GM21447 (cell line): ENCODE measurements at regions not wholly inside any gene's neighbourhood (a gene's known extent, or its start where the extent isn't known, plus 50 kb on each side); places are given as distances from the start of the nearest gene placed in this dataset.
"Not testable (repeated sequence)": the region's sequence is repeated elsewhere in the genome, so short reads cannot be mapped to it uniquely, and the experiment has no call there.

Experiments used
- ATAC-seq: cut with Tn5 transposase; IDR thresholded peaks from one replicate; pipeline ENCODE4 v1.9.1; 2021; ENCODE audit not compliant: unreplicated experiment

DNA sequence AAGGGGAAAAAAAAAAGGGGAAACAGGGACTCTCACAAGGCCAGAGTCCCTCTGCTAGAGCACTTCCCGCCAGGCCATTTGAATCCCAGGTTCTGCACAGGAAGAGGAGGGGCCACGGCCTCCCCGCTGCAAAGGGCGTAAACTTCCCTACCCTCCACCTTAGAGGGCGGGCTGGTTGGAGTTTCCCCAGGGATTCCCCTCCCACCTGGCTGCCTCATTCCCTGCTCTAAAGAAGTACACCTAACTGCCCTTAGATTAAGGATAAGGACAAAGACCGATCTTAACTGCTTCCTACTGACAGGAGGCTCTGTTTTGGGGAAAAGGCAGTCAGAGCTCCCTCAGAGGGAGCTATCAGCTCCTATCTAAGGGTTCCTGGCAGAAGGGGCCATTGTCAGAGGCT is 102.0 kb upstream of the ARMC3 start:
- no peak for ATAC-seq

DNA sequence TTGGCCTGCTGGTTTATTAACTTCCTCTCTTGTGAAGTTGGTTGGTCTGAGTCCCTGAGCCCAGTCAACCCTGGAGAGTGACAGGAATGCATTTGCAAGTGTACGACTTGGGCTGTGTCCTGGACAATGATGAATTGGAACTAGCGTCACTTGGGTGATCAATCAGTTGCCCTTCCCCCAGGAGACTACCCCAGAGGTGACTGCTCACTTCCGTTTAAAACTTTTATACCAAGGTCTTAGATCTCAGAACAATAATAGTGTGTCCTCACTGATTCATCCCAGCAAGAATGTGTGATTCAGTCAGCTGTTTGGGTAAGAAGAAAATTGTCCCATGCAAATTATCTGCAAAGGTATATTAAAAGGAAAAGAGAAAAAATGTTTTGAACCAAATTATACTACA is 102.9 kb upstream of the ARMC3 start:
- ATAC-seq, result no peak

- ATAC-seq, result no peak
These were observed 103.3 kb upstream of the ARMC3 start for GRCh38 chr10:22824520-22824919.

DNA sequence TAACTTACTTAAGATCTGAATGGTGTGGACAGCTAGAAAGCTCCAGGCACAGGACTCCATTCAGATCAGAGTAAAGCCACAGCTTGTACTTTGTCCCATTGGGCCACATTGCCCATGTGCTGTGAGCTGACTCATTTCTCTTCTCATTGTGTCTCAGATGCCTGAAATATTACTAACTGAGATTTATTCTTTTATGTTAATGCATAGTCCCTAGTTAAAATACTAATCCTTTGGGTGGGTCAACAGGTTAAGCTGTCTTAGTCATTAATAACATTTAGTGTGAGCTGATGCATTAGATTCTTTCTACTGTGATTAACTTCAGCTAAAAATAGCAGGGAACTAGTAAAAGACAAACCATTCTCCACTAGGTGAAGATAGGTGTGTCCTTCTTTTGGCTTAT is 104.7 kb upstream of the ARMC3 start:
- peak; percentile 58 for ATAC-seq

DNA sequence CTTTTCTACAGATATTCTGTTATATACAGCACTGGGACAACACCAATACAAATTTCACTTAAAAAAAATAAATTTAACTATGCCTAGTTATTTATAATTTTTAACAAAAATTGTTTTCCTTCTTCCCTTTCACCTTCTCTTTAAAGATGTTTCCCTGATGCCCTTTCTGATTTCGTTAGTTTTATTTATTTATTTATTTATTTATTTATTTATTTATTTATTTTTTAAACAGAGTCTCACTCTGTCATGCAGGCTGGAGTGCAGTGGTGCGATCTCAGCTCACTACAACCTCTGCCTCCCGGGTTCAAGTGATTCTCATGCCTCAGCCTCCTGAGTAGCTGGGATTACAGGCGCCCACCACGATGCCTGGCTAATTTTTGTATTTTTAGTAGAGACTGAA is 105.9 kb upstream of the ARMC3 start:
- not testable (repeated sequence) for ATAC-seq

DNA sequence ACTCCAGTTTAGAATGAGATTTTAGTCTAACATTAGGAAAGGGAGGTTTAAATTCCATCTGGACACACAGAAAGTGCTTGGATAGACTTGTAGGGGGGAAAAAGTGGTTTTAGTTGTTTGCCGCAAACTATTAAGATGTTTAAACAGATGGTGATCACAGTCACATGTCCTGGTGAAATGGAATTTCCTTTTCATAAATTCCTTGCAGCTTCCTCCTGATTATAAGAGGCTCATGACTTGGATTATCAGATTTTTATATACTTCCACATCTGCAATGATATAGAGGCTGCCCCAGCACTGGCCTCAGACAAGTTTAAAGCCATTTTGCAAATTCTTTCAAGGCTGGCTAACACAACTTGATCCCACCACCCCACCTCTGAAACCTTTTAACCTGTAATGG is 106.4 kb upstream of the ARMC3 start:
- no peak for ATAC-seq

DNA sequence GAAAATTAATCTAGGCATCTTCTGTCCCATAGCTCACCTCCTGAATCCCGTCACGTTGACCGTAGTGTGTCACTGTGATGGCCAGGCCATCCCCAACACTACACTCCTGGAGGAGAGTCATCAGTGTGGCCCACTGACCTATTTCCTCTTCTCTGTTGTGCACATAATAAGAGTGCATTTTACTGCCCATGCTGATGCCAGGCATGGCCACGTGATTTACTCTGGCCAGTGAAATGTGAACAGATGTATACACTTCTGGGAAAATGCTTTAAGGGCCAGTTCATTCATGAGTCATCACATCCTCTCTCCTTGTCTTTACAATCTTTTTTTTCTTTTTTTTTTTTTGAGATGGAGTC is 101.9 kb upstream of the PIP4K2A start:
- no peak for ATAC-seq

DNA sequence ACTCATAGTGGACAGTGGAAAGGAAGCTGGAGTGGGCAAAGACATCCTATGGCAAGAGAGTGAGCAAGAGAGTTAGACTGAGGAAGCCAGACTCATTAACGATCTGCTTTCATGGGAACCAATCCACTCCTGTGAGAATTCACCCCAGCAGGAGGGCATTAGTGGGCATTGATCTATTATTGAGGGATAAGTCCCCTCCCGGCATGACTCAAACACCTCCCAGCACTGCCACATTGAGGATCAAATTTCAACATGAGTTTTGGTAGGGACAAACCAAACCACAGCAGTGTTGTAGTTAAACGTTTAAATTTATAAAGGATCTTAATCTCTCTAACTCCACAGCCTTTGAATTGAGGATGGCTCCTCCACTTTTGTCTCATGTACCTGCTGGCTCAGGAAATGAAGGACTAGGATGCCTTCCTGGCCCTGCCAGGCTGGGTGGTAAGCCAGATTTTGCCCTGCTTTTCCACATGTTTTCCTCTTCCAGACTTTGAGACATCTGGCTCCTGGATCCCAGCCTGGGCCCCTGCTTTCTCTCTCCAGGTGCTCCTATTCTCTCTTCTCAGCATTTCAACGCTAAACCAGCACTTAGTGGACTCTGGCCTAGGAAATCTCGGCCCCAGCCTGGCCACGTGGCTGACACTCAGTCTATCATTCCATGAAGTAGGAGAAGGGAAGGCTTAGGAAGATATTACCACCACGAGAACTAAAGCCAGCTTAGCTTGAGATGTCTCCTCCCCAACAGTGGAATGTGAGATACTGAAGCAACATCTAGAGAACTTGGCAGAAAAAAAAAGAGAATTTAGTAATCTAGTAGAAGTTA is 96.5 kb upstream of the PIP4K2A start:
- no peak for ATAC-seq

- ATAC-seq, result no peak
These were observed 92.9 kb upstream of the PIP4K2A start for GRCh38 chr10:22807238-22807637.

DNA sequence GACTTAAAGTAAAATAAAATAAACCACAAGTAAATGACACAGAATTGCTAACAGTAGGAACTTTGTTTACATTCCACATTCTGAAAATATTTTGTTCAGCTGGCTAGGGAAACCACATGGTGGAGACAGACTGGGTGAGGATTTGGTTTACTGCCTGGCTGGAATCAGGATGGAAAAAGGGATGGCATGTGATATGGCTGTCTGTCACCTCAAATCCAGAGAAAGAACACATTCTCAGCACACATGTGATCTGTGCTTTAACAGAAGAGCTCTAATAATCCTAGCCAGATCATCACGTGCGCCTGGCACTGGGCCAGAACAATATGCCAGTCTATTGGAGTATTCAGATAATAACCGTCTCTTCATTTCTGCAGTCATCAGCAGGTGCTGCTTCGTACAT is 90.9 kb upstream of the PIP4K2A start:
- no peak for ATAC-seq

DNA sequence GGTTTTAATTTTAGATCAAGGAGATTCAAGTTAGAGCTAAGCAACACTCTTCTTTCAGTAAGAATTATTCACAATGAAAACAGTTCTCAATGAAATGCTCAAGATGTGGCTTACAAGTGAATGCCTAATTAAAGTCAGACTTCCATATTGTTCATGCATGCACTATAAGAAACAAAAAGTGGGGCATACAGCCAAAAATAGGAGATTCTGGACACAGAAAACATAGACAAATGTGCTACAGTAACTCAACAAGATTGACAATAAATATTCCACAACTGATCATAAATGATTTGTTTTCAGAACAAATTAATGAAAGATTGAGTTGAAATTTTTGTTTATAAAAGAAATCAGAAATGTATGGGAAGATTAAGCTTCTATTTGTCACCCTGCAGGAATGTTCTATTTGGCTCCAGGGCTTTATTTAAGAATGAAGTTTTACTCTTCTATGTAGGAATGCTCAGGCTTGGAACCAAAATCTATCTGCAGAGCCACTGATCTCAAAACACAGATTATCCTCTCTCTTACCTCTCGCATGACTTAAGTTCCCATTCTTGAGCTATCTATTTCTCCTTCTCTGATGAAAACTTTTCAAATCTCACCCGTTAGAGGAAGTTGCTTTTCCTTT is 89.0 kb upstream of the PIP4K2A start:
- ATAC-seq, result no peak

- no peak for ATAC-seq
These were observed 87.4 kb upstream of the PIP4K2A start for GRCh38 chr10:22801785-22802184.

DNA sequence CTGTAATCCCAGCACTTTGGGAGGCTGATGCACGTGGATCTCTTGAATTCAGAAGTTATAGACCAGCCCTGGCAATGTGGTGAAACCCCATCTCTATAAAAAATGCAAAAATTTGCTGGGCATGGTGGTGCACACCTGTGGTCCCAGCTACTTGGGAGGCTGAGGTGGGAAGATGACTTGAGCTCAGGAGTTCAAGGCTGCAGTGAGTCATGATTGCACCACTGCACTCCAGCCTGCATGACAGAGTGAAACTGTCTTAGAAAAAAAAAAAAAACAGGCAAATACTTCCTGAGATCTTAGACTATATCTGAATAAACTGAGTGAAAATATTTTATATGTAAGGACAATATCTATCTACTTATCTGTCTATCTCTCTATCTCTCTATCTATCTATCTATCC is 83.4 kb upstream of the PIP4K2A start:
- not testable (repeated sequence) for ATAC-seq

DNA sequence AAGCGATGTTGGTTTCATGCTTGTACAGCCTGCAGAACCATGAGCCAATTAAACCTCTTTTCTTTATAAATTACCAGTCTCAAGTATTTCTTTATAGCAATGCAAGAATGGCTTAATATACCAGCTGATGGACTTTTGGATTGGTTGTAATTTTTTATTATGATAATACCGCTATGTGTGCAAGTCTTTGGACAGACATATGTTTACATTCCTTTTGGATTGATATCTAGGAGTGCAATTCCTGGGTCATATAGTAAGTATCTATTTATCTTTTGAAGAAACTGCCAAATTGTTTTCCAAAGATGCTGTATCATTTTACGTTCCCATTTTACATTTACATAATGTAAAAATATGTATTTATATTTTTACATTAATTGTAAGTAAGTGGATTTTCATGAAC is 81.2 kb upstream of the PIP4K2A start:
- ATAC-seq, result no peak

DNA sequence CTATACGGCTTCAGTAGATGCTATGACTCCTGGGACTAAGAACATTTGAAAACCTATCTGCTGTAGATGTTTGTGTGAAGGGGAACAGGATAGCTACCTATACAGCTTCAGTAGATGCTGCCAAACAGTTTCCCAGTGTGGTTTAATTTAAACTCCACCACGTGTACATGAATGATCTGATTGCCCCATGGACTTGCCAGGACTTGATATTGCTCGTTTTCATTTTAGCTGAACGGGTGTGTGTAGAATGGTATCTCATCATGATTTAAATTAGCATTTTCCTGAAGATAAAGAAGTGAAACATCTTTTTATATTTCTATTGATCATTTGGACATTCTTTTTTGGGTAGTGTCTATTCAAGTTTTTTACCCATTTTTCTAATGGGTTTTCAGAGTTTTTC is 77.8 kb upstream of the PIP4K2A start:
- ATAC-seq, result no peak

DNA sequence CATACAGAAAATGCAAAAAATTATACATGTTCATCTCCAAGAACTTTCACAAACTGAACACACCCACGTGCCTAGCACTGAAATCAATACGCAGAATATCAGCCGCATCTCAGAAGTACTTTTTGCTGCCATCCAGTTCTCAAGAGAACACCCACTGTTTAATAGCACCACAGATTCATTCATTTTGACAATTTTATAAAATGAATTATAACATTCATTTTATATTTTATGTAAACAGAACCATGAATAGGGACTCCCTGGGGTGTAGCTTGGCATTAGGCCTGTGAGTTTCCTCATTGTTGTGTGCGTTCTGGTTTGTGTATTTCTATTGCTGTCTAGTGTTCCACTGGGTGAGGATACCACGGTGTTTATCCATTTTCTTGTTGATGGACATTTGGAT is 77.3 kb upstream of the PIP4K2A start:
- ATAC-seq, result no peak

GRCh38 chr10:22784668-22785067 is 70.3 kb upstream of the PIP4K2A start:
- ATAC-seq, result no peak

GRCh38 chr10:22783807-22784206 is 69.4 kb upstream of the PIP4K2A start:
- ATAC-seq, result no peak

DNA sequence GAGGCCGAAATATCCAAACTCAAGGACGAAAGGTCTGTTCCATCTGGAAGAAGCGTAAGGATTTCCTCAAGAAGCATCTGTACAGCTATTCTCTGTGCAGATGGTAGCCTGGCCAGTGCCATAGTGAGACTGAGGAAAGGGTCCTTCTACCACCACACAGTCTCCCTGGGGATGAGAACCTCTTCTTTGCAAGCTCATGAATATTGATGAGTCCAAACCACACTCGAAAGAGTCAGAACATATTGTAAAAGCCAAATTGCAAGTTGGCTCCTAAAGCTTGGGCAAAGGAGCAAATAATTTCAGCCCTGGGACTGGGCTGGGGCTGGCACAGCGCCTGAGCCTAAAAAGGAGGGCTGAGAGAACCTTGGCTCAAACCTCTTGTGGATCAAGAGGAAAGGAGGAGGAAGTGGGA is 66.1 kb upstream of the PIP4K2A start:
- ATAC-seq, result no peak

GRCh38 chr10:22779331-22780019 is 65.1 kb upstream of the PIP4K2A start:
- no peak for ATAC-seq

DNA sequence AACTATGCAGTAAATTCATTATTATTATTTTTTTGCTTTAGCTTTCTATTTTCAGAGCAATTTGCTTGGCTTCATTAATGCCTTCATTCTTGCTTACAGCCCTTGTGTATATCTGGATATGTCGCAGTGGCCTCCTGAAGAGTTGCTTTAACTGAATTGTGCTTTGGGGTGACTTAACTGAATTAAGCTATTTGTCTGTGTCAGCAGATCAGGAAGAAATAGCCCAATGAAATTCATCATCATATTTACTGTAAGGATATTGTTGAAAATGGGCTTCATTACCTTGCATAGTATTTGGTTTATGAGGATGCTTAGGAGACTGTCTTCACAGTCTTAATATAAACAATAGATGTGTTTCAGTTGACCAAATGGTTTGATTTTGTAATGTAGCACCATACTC is 59.7 kb upstream of the PIP4K2A start:
- ATAC-seq, result no peak

DNA sequence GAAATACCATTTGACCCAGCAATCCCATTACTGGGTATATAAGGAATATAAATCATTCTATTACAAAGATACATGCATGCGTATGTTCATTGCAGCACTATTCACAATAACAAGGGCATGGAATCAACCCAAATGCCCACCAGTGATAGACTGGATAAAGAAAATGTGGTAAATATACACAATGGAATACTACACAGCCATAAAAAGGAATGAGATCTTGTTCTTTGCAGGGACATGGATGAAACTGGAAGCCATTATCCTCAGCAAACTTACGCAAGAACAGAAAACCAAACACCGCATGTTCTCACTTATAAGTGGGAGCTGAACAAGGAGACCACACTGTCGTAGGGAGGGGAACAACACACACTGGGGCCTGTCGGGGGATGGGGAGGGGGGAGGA is 57.3 kb upstream of the PIP4K2A start:
- not testable (repeated sequence) for ATAC-seq
